Panc1 (cell line): ENCODE measurements at regions not wholly inside any gene's neighbourhood (a gene's known extent, or its start where the extent isn't known, plus 50 kb on each side); places are given as distances from the start of the nearest gene placed in this dataset.

Source experiments
- ATAC-seq: fragments of 200-7000 bp; cut with Tn5 transposase; 2 replicates; pipeline ENCODE4 v1.9.1; 2020; ENCODE audit warnings: mild to moderate bottlenecking, moderate library complexity
- BruUV-seq: library from RNA; stranded (reverse); fragments of 400-500 nt; replicated peaks from 2 replicates; lab custom pipeline; 2021; lab: Mats Ljungman, UMichigan
- CTCF ChIA-PET: fragments of 300-600 bp; sonication (Branson Sonifier 250); formaldehyde crosslinking; loops from one replicate; lab custom pipeline; 2022; ENCODE audit warnings: antibody characterized with exemption; lab: Charles Lee
- POLR2A ChIA-PET: fragments of 300-600 bp; sonication (Branson Sonifier 250); formaldehyde crosslinking; loops from one replicate; lab custom pipeline; 2022; ENCODE audit warnings: antibody characterized with exemption; lab: Charles Lee
- DNase-seq: peaks from one replicate; pipeline ENCODE4 v3.0.0-alpha.2; 2010; ENCODE audit warnings: low read depth, low spot score
- H3K27ac ChIP-seq: 2 replicates; pipeline ENCODE4 v1.5.1; 2011; ENCODE audit warnings: mild to moderate bottlenecking, low read length, inconsistent platforms
- H3K27me3 ChIP-seq: fragments of 200-500 bp; sonication (Bioruptor generic); 2 replicates; pipeline ENCODE4 v1.6.0; 2014; ENCODE audit warnings: low read length, inconsistent platforms; ENCODE audit not compliant: control insufficient read depth, insufficient read depth
- H3K36me3 ChIP-seq: fragments of 200-500 bp; sonication (Bioruptor generic); 2 replicates; pipeline ENCODE4 v1.5.1; 2014; ENCODE audit warnings: inconsistent platforms, mild to moderate bottlenecking, low read length, moderate library complexity; ENCODE audit not compliant: control insufficient read depth, insufficient read depth
- H3K4me1 ChIP-seq: 2 replicates; pipeline ENCODE4 v1.5.1; 2011; ENCODE audit warnings: inconsistent platforms, mild to moderate bottlenecking, low read length, moderate library complexity; ENCODE audit not compliant: control insufficient read depth, insufficient read depth
- H3K4me3 ChIP-seq, 2 experiments: 2 replicates each; pipeline ENCODE4 v1.5.1; 2011 to 2012; ENCODE audit warnings: low read depth in 2 of 2, low read length in 2 of 2, mild to moderate bottlenecking in 2 of 2, inconsistent platforms in 1 of 2, moderate library complexity in 1 of 2
- H3K9me3 ChIP-seq: fragments of 200-500 bp; sonication (Bioruptor generic); 2 replicates; pipeline ENCODE4 v1.5.1; 2014; ENCODE audit warnings: low read depth, mild to moderate bottlenecking, inconsistent platforms, low read length, moderate library complexity; ENCODE audit not compliant: control insufficient read depth, insufficient read depth
- CTCF ChIP-seq: fragments of 450-650 bp; IDR thresholded peaks from 2 replicates; pipeline ENCODE4 v1.5.1; 2017; ENCODE audit warnings: mild to moderate bottlenecking
- POLR2AphosphoS5 ChIP-seq: IDR thresholded peaks from 2 replicates; pipeline ENCODE4 v1.6.1; 2012; ENCODE audit warnings: mild to moderate bottlenecking, low read depth, low read length, moderate library complexity
- SIN3A ChIP-seq: IDR thresholded peaks from 2 replicates; pipeline ENCODE4 v1.6.1; 2012; ENCODE audit warnings: low read depth, mild to moderate bottlenecking, low read length, moderate library complexity, borderline replicate concordance; ENCODE audit not compliant: insufficient read depth
- TCF7L2 ChIP-seq: IDR thresholded peaks from 2 replicates; pipeline ENCODE4 v1.6.1; 2011; ENCODE audit warnings: mild to moderate bottlenecking, low read depth, low read length, inconsistent platforms
- in situ Hi-C: cut with HindIII; loops from 2 replicates; pipeline ENCODE4 v1.10.0; 2016; ENCODE audit warnings: low sequenced_read_pairs, low pct_unique_long_range_greater_than_20kb
- intact Hi-C: fragments of 100-400 bp; cut with micrococcal nuclease; formaldehyde crosslinking; loops from one replicate; pipeline ENCODE4 v1.10.0; 2022; ENCODE audit not compliant: unreplicated experiment
- TF ChIP-seq, protein P1 (sequence below), 2 experiments: IDR thresholded peaks; 2 replicates each; pipeline ENCODE4 v1.6.1; 2011 to 2012; ENCODE audit warnings: low read depth in 2 of 2, control low read depth in 1 of 2, low read length in 1 of 2, mild to moderate bottlenecking in 1 of 2, moderate library complexity in 1 of 2; ENCODE audit not compliant: insufficient read depth in 1 of 2

- H3K4me1 ChIP-seq, result no peaks in the 10 kb centered on the region
- intact Hi-C loops (no loop called here), in situ Hi-C loops (no loop called here)
- no peaks in the 10 kb centered on the region for H3K27me3 ChIP-seq
- H3K9me3 ChIP-seq, result no peaks in the 10 kb centered on the region
- DNase-seq (no peak), ATAC-seq (no peak)
- ChIA-PET POLR2A (no interaction called here), CTCF (no interaction called here)
- no peak overlapping the region for H3K4me3 ChIP-seq
- no peak overlapping the region for H3K27ac ChIP-seq
- TF ChIP-seq, protein P1, sequence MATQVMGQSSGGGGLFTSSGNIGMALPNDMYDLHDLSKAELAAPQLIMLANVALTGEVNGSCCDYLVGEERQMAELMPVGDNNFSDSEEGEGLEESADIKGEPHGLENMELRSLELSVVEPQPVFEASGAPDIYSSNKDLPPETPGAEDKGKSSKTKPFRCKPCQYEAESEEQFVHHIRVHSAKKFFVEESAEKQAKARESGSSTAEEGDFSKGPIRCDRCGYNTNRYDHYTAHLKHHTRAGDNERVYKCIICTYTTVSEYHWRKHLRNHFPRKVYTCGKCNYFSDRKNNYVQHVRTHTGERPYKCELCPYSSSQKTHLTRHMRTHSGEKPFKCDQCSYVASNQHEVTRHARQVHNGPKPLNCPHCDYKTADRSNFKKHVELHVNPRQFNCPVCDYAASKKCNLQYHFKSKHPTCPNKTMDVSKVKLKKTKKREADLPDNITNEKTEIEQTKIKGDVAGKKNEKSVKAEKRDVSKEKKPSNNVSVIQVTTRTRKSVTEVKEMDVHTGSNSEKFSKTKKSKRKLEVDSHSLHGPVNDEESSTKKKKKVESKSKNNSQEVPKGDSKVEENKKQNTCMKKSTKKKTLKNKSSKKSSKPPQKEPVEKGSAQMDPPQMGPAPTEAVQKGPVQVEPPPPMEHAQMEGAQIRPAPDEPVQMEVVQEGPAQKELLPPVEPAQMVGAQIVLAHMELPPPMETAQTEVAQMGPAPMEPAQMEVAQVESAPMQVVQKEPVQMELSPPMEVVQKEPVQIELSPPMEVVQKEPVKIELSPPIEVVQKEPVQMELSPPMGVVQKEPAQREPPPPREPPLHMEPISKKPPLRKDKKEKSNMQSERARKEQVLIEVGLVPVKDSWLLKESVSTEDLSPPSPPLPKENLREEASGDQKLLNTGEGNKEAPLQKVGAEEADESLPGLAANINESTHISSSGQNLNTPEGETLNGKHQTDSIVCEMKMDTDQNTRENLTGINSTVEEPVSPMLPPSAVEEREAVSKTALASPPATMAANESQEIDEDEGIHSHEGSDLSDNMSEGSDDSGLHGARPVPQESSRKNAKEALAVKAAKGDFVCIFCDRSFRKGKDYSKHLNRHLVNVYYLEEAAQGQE (IDR thresholded peaks at IDR 0.05; ENCODE audit: insufficient read depth in 1 of 2, low read depth in 2 of 2, low read length in 1 of 2), result no peak
- no peak for TF ChIP-seq POLR2AphosphoS5
- no peak for TF ChIP-seq CTCF
- no peak for TF ChIP-seq TCF7L2
- TF ChIP-seq SIN3A, result no peak
- BruUV-seq, result no TSS peak
- H3K36me3 ChIP-seq, result no peaks in the 10 kb centered on the region
Measured at GRCh38 chr7:152495867-152496266, 60.1 kb upstream of the KMT2C start.

- no peak for ATAC-seq
- ChIA-PET POLR2A (interaction anchor here (0.6 to 0.7 kb wide), 2 partner anchors 73 to 79 kb away, joined by 4 read pairs; no protein-coding TSS in a partner anchor), CTCF (no interaction called here)
- Histone ChIP-seq H3K36me3 (no peaks in the 10 kb centered on the region), H3K4me3 (no peak overlapping the region), H3K9me3 (no peaks in the 10 kb centered on the region), H3K27ac (no peak overlapping the region), H3K4me1 (no peaks in the 10 kb centered on the region), H3K27me3 (no peaks in the 10 kb centered on the region)
- in situ Hi-C loops, result no loop called here
- DNase-seq, result no peak
- no peak for TF ChIP-seq CTCF
- TF ChIP-seq TCF7L2, result no peak
- TF ChIP-seq, protein P1 (IDR thresholded peaks at IDR 0.05; ENCODE audit: insufficient read depth in 1 of 2, low read depth in 2 of 2, low read length in 1 of 2), result no peak
- no peak for TF ChIP-seq POLR2AphosphoS5
- no peak for TF ChIP-seq SIN3A
- BruUV-seq, result no TSS peak
- intact Hi-C loops, result no loop called here
Measured at GRCh38 chr7:152492952-152493351, 57.1 kb upstream of the KMT2C start.
